AG04449 (cell line): ENCODE measurements at regions not wholly inside any gene's neighbourhood (a gene's known extent, or its start where the extent isn't known, plus 50 kb on each side); places are given as distances from the start of the nearest gene placed in this dataset.

ENCODE experiments used
- CTCF ChIA-PET: fragments of 350-600 bp; formaldehyde crosslinking; extraction: SDS; loops from one replicate; lab custom pipeline; 2021; ENCODE audit warnings: antibody characterized with exemption; lab: Yijun Ruan, JAX
- POLR2A ChIA-PET: fragments of 400-600, 350-600 bp; formaldehyde crosslinking; extraction: SDS; loops from one replicate; lab custom pipeline; 2020; ENCODE audit warnings: antibody characterized with exemption, inconsistent platforms; lab: Yijun Ruan, JAX
- DNase-seq: peaks from one replicate; pipeline ENCODE4 v3.0.0-alpha.2; 2010; ENCODE audit warnings: low read depth, low spot score
- H3K4me3 ChIP-seq: 2 replicates; pipeline ENCODE4 v1.5.1; 2011; ENCODE audit warnings: low read depth, mild to moderate bottlenecking, control low read depth, low read length
- CTCF ChIP-seq: IDR thresholded peaks from one replicate; pipeline ENCODE4 v1.5.1; 2011; ENCODE audit warnings: mild to moderate bottlenecking, moderate library complexity, low read length, control low read depth, inconsistent platforms; ENCODE audit not compliant: insufficient read depth; ENCODE audit errors: missing control alignments

GRCh38 chr1:17883662-17884395, 128.7 kb downstream of the ACTL8 start:
- no peak for TF ChIP-seq CTCF
- POLR2A ChIA-PET: interaction anchor here (0.6 kb wide), 1 partner anchor 86 kb away, joined by 3 read pairs; no protein-coding TSS in a partner anchor
- no peak overlapping the region for H3K4me3 ChIP-seq
- no peak for DNase-seq
- CTCF ChIA-PET: no interaction called here

- POLR2A ChIA-PET: no interaction called here
- CTCF ChIA-PET: interaction anchor here (1.8 kb wide), 1 partner anchor 24 kb away, joined by 4 read pairs; no protein-coding TSS in a partner anchor
- TF ChIP-seq CTCF: no peak
Observed at GRCh38 chr1:17885663-17886320, 130.7 kb downstream of the ACTL8 start.

GRCh38 chr1:17886386-17886785, 131.3 kb downstream of the ACTL8 start:
- ChIA-PET POLR2A (no interaction called here), CTCF (interaction anchor here (1.8 kb wide), 1 partner anchor 23 kb away, joined by 4 read pairs; no protein-coding TSS in a partner anchor)
- DNase-seq: no peak
- no peak for TF ChIP-seq CTCF
- H3K4me3 ChIP-seq: no peak overlapping the region

More at GRCh38 chr1:17885663-17886320, 130.7 kb downstream of the ACTL8 start:
- no peak for DNase-seq
- H3K4me3 ChIP-seq: no peak overlapping the region

GRCh38 chr1:17886838-17887441, 131.8 kb downstream of the ACTL8 start:
- no peak for TF ChIP-seq CTCF
- no peak overlapping the region for H3K4me3 ChIP-seq
- CTCF ChIA-PET: no interaction called here
- DNase-seq: no peak
- POLR2A ChIA-PET: no interaction called here

- H3K4me3 ChIP-seq: no peak overlapping the region
- no peak for TF ChIP-seq CTCF
- CTCF ChIA-PET: no interaction called here
- no peak for DNase-seq
- POLR2A ChIA-PET: no interaction called here
Observed at GRCh38 chr1:17887661-17888371, 132.7 kb downstream of the ACTL8 start.
